ENCODE measurements at regions not wholly inside any gene's neighbourhood (a gene's known extent, or its start where the extent isn't known, plus 50 kb on each side); places are given as distances from the start of the nearest gene placed in this dataset.

- no peaks in the 10 kb centered on the region for H3K27me3 ChIP-seq (ENCODE audit: insufficient read depth, insufficient read length)
- no peak overlapping the region for H3K4me3 ChIP-seq (ENCODE audit: insufficient read length, low read depth)
- no peak for DNase-seq (ENCODE audit: low read depth, low spot score)
- H3K9me3 ChIP-seq (ENCODE audit: insufficient read depth, low read length), result no peaks in the 10 kb centered on the region
- TF ChIP-seq ZNF274 (IDR thresholded peaks at IDR 0.05; ENCODE audit: low read depth, low read length), result no peak
- TF ChIP-seq YY1 (IDR thresholded peaks at IDR 0.05; ENCODE audit: insufficient read depth, insufficient read length), result no peak
- TF ChIP-seq SUZ12 (IDR thresholded peaks at IDR 0.05; ENCODE audit: extremely low read depth, insufficient read depth, insufficient read length), result no peak
- H3K36me3 ChIP-seq (ENCODE audit: insufficient read depth, insufficient read length, low read length), result no peaks in the 10 kb centered on the region
- H3K4me1 ChIP-seq (ENCODE audit: insufficient read depth, insufficient read length), result no peaks in the 10 kb centered on the region
- no peak overlapping the region for H3K9ac ChIP-seq (ENCODE audit: insufficient read length, low read depth)
Measured at GRCh38 chr2:5374762-5375161, 317.4 kb upstream of the SOX11 start.

GRCh38 chr2:5377323-5377722, 314.9 kb upstream of the SOX11 start:
- H3K36me3 ChIP-seq (ENCODE audit: insufficient read depth, insufficient read length, low read length), result no peaks in the 10 kb centered on the region
- no peak overlapping the region for H3K9ac ChIP-seq (ENCODE audit: insufficient read length, low read depth)
- H3K4me1 ChIP-seq (ENCODE audit: insufficient read depth, insufficient read length), result no peaks in the 10 kb centered on the region
- no peaks in the 10 kb centered on the region for H3K9me3 ChIP-seq (ENCODE audit: insufficient read depth, low read length)
- no peaks in the 10 kb centered on the region for H3K27me3 ChIP-seq (ENCODE audit: insufficient read depth, insufficient read length)
- no peak for DNase-seq (ENCODE audit: low read depth, low spot score)
- no peak overlapping the region for H3K4me3 ChIP-seq (ENCODE audit: insufficient read length, low read depth)
- TF ChIP-seq ZNF274 (IDR thresholded peaks at IDR 0.05; ENCODE audit: low read depth, low read length) (no peak), SUZ12 (IDR thresholded peaks at IDR 0.05; ENCODE audit: extremely low read depth, insufficient read depth, insufficient read length) (no peak), YY1 (IDR thresholded peaks at IDR 0.05; ENCODE audit: insufficient read depth, insufficient read length) (no peak)

GRCh38 chr2:5379811-5380210, 312.4 kb upstream of the SOX11 start:
- Histone ChIP-seq H3K9me3 (ENCODE audit: insufficient read depth, low read length) (no peaks in the 10 kb centered on the region), H3K9ac (ENCODE audit: insufficient read length, low read depth) (no peak overlapping the region), H3K4me1 (ENCODE audit: insufficient read depth, insufficient read length) (no peaks in the 10 kb centered on the region), H3K4me3 (ENCODE audit: insufficient read length, low read depth) (no peak overlapping the region), H3K27me3 (ENCODE audit: insufficient read depth, insufficient read length) (no peaks in the 10 kb centered on the region), H3K36me3 (ENCODE audit: insufficient read depth, insufficient read length, low read length) (no peaks in the 10 kb centered on the region)
- DNase-seq (ENCODE audit: low read depth, low spot score), result no peak
- no peak for TF ChIP-seq SUZ12 (IDR thresholded peaks at IDR 0.05; ENCODE audit: extremely low read depth, insufficient read depth, insufficient read length)
- no peak for TF ChIP-seq YY1 (IDR thresholded peaks at IDR 0.05; ENCODE audit: insufficient read depth, insufficient read length)
- TF ChIP-seq ZNF274 (IDR thresholded peaks at IDR 0.05; ENCODE audit: low read depth, low read length), result no peak

GRCh38 chr2:5385596-5385995, 306.6 kb upstream of the SOX11 start:
- H3K36me3 ChIP-seq (ENCODE audit: insufficient read depth, insufficient read length, low read length), result no peaks in the 10 kb centered on the region
- no peak overlapping the region for H3K4me3 ChIP-seq (ENCODE audit: insufficient read length, low read depth)
- TF ChIP-seq YY1 (IDR thresholded peaks at IDR 0.05; ENCODE audit: insufficient read depth, insufficient read length), result no peak
- no peak for TF ChIP-seq ZNF274 (IDR thresholded peaks at IDR 0.05; ENCODE audit: low read depth, low read length)
- no peak for TF ChIP-seq SUZ12 (IDR thresholded peaks at IDR 0.05; ENCODE audit: extremely low read depth, insufficient read depth, insufficient read length)
- no peaks in the 10 kb centered on the region for H3K9me3 ChIP-seq (ENCODE audit: insufficient read depth, low read length)
- no peak for DNase-seq (ENCODE audit: low read depth, low spot score)
- no peak overlapping the region for H3K9ac ChIP-seq (ENCODE audit: insufficient read length, low read depth)
- H3K4me1 ChIP-seq (ENCODE audit: insufficient read depth, insufficient read length), result no peaks in the 10 kb centered on the region
- no peaks in the 10 kb centered on the region for H3K27me3 ChIP-seq (ENCODE audit: insufficient read depth, insufficient read length)

- Histone ChIP-seq H3K9me3 (ENCODE audit: insufficient read depth, low read length) (no peaks in the 10 kb centered on the region), H3K36me3 (ENCODE audit: insufficient read depth, insufficient read length, low read length) (no peaks in the 10 kb centered on the region), H3K4me1 (ENCODE audit: insufficient read depth, insufficient read length) (no peaks in the 10 kb centered on the region), H3K4me3 (ENCODE audit: insufficient read length, low read depth) (no peak overlapping the region), H3K27me3 (ENCODE audit: insufficient read depth, insufficient read length) (no peaks in the 10 kb centered on the region), H3K9ac (ENCODE audit: insufficient read length, low read depth) (no peak overlapping the region)
- TF ChIP-seq ZNF274 (IDR thresholded peaks at IDR 0.05; ENCODE audit: low read depth, low read length) (no peak), SUZ12 (IDR thresholded peaks at IDR 0.05; ENCODE audit: extremely low read depth, insufficient read depth, insufficient read length) (no peak), YY1 (IDR thresholded peaks at IDR 0.05; ENCODE audit: insufficient read depth, insufficient read length) (no peak)
- no peak for DNase-seq (ENCODE audit: low read depth, low spot score)
Measured at GRCh38 chr2:5387406-5387805, 304.8 kb upstream of the SOX11 start.

- no peaks in the 10 kb centered on the region for H3K27me3 ChIP-seq (ENCODE audit: insufficient read depth, insufficient read length)
- H3K9me3 ChIP-seq (ENCODE audit: insufficient read depth, low read length), result no peaks in the 10 kb centered on the region
- DNase-seq (ENCODE audit: low read depth, low spot score), result no peak
- no peak overlapping the region for H3K4me3 ChIP-seq (ENCODE audit: insufficient read length, low read depth)
- H3K36me3 ChIP-seq (ENCODE audit: insufficient read depth, insufficient read length, low read length), result no peaks in the 10 kb centered on the region
- H3K9ac ChIP-seq (ENCODE audit: insufficient read length, low read depth), result no peak overlapping the region
- no peaks in the 10 kb centered on the region for H3K4me1 ChIP-seq (ENCODE audit: insufficient read depth, insufficient read length)
- TF ChIP-seq SUZ12 (IDR thresholded peaks at IDR 0.05; ENCODE audit: extremely low read depth, insufficient read depth, insufficient read length) (no peak), YY1 (IDR thresholded peaks at IDR 0.05; ENCODE audit: insufficient read depth, insufficient read length) (no peak), ZNF274 (IDR thresholded peaks at IDR 0.05; ENCODE audit: low read depth, low read length) (no peak)
Measured at GRCh38 chr2:5389740-5390139, 302.4 kb upstream of the SOX11 start.

- Histone ChIP-seq H3K9ac (ENCODE audit: insufficient read length, low read depth) (no peak overlapping the region), H3K27me3 (ENCODE audit: insufficient read depth, insufficient read length) (no peaks in the 10 kb centered on the region), H3K4me3 (ENCODE audit: insufficient read length, low read depth) (no peak overlapping the region), H3K4me1 (ENCODE audit: insufficient read depth, insufficient read length) (no peaks in the 10 kb centered on the region), H3K36me3 (ENCODE audit: insufficient read depth, insufficient read length, low read length) (no peaks in the 10 kb centered on the region), H3K9me3 (ENCODE audit: insufficient read depth, low read length) (no peaks in the 10 kb centered on the region)
- TF ChIP-seq YY1 (IDR thresholded peaks at IDR 0.05; ENCODE audit: insufficient read depth, insufficient read length), result no peak
- no peak for TF ChIP-seq ZNF274 (IDR thresholded peaks at IDR 0.05; ENCODE audit: low read depth, low read length)
- DNase-seq (ENCODE audit: low read depth, low spot score), result no peak
Measured at GRCh38 chr2:5391362-5391761, 300.8 kb upstream of the SOX11 start.

- TF ChIP-seq SUZ12 (IDR thresholded peaks at IDR 0.05; ENCODE audit: extremely low read depth, insufficient read depth, insufficient read length) (no peak), YY1 (IDR thresholded peaks at IDR 0.05; ENCODE audit: insufficient read depth, insufficient read length) (no peak), ZNF274 (IDR thresholded peaks at IDR 0.05; ENCODE audit: low read depth, low read length) (no peak)
- H3K27me3 ChIP-seq (ENCODE audit: insufficient read depth, insufficient read length), result no peaks in the 10 kb centered on the region
- no peaks in the 10 kb centered on the region for H3K36me3 ChIP-seq (ENCODE audit: insufficient read depth, insufficient read length, low read length)
- no peak overlapping the region for H3K4me3 ChIP-seq (ENCODE audit: insufficient read length, low read depth)
- DNase-seq (ENCODE audit: low read depth, low spot score), result no peak
- H3K4me1 ChIP-seq (ENCODE audit: insufficient read depth, insufficient read length), result no peaks in the 10 kb centered on the region
- no peak overlapping the region for H3K9ac ChIP-seq (ENCODE audit: insufficient read length, low read depth)
- H3K9me3 ChIP-seq (ENCODE audit: insufficient read depth, low read length), result no peaks in the 10 kb centered on the region
Measured at GRCh38 chr2:5392658-5393057, 299.5 kb upstream of the SOX11 start.
